ENCODE measurements at regions not wholly inside any gene's neighbourhood (a gene's known extent, or its start where the extent isn't known, plus 50 kb on each side); places are given as distances from the start of the nearest gene placed in this dataset.

- no peak for DNase-seq
Measured at GRCh38 chr7:69130396-69130795, 467.9 kb upstream of the AUTS2 start.

GRCh38 chr7:69134316-69134715 lies 464.0 kb upstream of the AUTS2 start:
- no peak for DNase-seq

GRCh38 chr7:69147631-69148030 lies 450.6 kb upstream of the AUTS2 start:
- no peak for DNase-seq

GRCh38 chr7:69149804-69150782 lies 448.2 kb upstream of the AUTS2 start:
- DNase-seq, result no peak

- DNase-seq, result no peak
Measured at GRCh38 chr7:69162326-69162725, 435.9 kb upstream of the AUTS2 start.

GRCh38 chr7:69162931-69163670 lies 435.2 kb upstream of the AUTS2 start:
- DNase-seq, result no peak

GRCh38 chr7:69166979-69167516 lies 431.2 kb upstream of the AUTS2 start:
- DNase-seq, result no peak

GRCh38 chr7:69169386-69169785 lies 428.9 kb upstream of the AUTS2 start:
- no peak for DNase-seq

- DNase-seq, result no peak
Measured at GRCh38 chr7:69172357-69173077, 425.8 kb upstream of the AUTS2 start.

- no peak for DNase-seq
Measured at GRCh38 chr7:69173341-69173740, 424.9 kb upstream of the AUTS2 start.

GRCh38 chr7:69173846-69174245 lies 424.4 kb upstream of the AUTS2 start:
- DNase-seq, result no peak

- no peak for DNase-seq
Measured at GRCh38 chr7:69176841-69177240, 421.4 kb upstream of the AUTS2 start.

- DNase-seq, result no peak
Measured at GRCh38 chr7:69177461-69177861, 420.8 kb upstream of the AUTS2 start.

- no peak for DNase-seq
Measured at GRCh38 chr7:69177941-69178494, 420.3 kb upstream of the AUTS2 start.

GRCh38 chr7:69180662-69181061 lies 417.6 kb upstream of the AUTS2 start:
- no peak for DNase-seq

- DNase-seq, result no peak
Measured at GRCh38 chr7:69182596-69183467, 415.4 kb upstream of the AUTS2 start.

GRCh38 chr7:69184339-69184738 lies 413.9 kb upstream of the AUTS2 start:
- no peak for DNase-seq

GRCh38 chr7:69185170-69185569 lies 413.1 kb upstream of the AUTS2 start:
- DNase-seq, result no peak

GRCh38 chr7:69186974-69187373 lies 411.3 kb upstream of the AUTS2 start:
- no peak for DNase-seq

GRCh38 chr7:69187824-69188333 lies 410.4 kb upstream of the AUTS2 start:
- DNase-seq, result no peak

GRCh38 chr7:69189406-69189805 lies 408.9 kb upstream of the AUTS2 start:
- DNase-seq, result no peak
